Naive thymus-derived CD4-positive, alpha-beta T cell (primary cell): ENCODE measurements at regions not wholly inside any gene's neighbourhood (a gene's known extent, or its start where the extent isn't known, plus 50 kb on each side); places are given as distances from the start of the nearest gene placed in this dataset.

Experiments used
- ATAC-seq: fragments of 150-1000 bp; cut with Tn5 transposase; 2 replicates; pipeline ENCODE4 v1.10.0; 2021; ENCODE audit warnings: mild to moderate bottlenecking, moderate library complexity
- CTCF ChIA-PET: fragments of 350-600 bp; sonication (Branson Sonifier 250); formaldehyde crosslinking; loops from one replicate; lab custom pipeline; 2021; ENCODE audit warnings: antibody characterized with exemption; lab: Charles Lee
- POLR2A ChIA-PET: fragments of 350-600 bp; sonication (Branson Sonifier 250); formaldehyde crosslinking; loops from one replicate; lab custom pipeline; 2021; ENCODE audit warnings: antibody characterized with exemption, inconsistent platforms; lab: Charles Lee
- DNase-seq, 9 donors: peaks; one replicate each; pipeline versions ENCODE4 v3.0.0 to v3.0.0-alpha.2; 2020 to 2022; ENCODE audit warnings: mixed read lengths in 1 of 9
- H3K27ac ChIP-seq: one replicate; pipeline ENCODE4 v1.7.0; 2013; ENCODE audit warnings: mild to moderate bottlenecking, low read depth, low read length, moderate library complexity
- H3K27me3 ChIP-seq, 2 donors: one replicate each; pipeline ENCODE4 v1.7.0; 2013; ENCODE audit warnings: low read length in 2 of 2, mild to moderate bottlenecking in 2 of 2, moderate library complexity in 2 of 2; ENCODE audit not compliant: control insufficient read depth in 2 of 2, insufficient read depth in 2 of 2
- H3K36me3 ChIP-seq, 3 experiments: 1 replicate in 2 of 3; 2 replicates in 1 of 3; pipeline ENCODE4 v1.7.0; 2013; ENCODE audit warnings: low read length in 3 of 3, mild to moderate bottlenecking in 3 of 3, moderate library complexity in 1 of 3; ENCODE audit not compliant: insufficient read depth in 3 of 3, control insufficient read depth in 2 of 3
- H3K4me1 ChIP-seq, 2 donors: one replicate each; pipeline ENCODE4 v1.7.0; 2013; ENCODE audit warnings: low read length in 2 of 2, mild to moderate bottlenecking in 2 of 2, moderate library complexity in 1 of 2; ENCODE audit not compliant: control insufficient read depth in 2 of 2, insufficient read depth in 2 of 2
- H3K4me3 ChIP-seq: 2 replicates; pipeline ENCODE4 v1.7.0; 2013; ENCODE audit warnings: mild to moderate bottlenecking, low read length
- H3K9me3 ChIP-seq, 3 experiments: 1 replicate in 2 of 3; 2 replicates in 1 of 3; pipeline ENCODE4 v1.7.0; 2013; ENCODE audit warnings: low read length in 3 of 3; ENCODE audit not compliant: control insufficient read depth in 2 of 3
- H3K27ac Mint-ChIP-seq, 9 donors: one replicate each; pipeline ENCODE4 v1.8.0; 2020 to 2022; ENCODE audit warnings: mixed read lengths in 9 of 9, mild to moderate bottlenecking in 8 of 9, moderate library complexity in 5 of 9, inconsistent platforms in 2 of 9
- H3K27me3 Mint-ChIP-seq, 5 donors: one replicate each; pipeline ENCODE4 v1.8.0; 2021 to 2022; ENCODE audit warnings: mixed read lengths in 5 of 5, mild to moderate bottlenecking in 1 of 5
- H3K36me3 Mint-ChIP-seq, 5 donors: one replicate each; pipeline ENCODE4 v1.8.0; 2020 to 2022; ENCODE audit warnings: mixed read lengths in 5 of 5, mild to moderate bottlenecking in 3 of 5, inconsistent platforms in 1 of 5
- H3K4me1 Mint-ChIP-seq, 7 donors: one replicate each; pipeline ENCODE4 v1.8.0; 2020 to 2022; ENCODE audit warnings: mixed read lengths in 7 of 7, mild to moderate bottlenecking in 3 of 7, inconsistent platforms in 1 of 7
- H3K4me3 Mint-ChIP-seq, 10 donors: one replicate each; pipeline ENCODE4 v1.8.0; 2020 to 2022; ENCODE audit warnings: mild to moderate bottlenecking in 10 of 10, mixed read lengths in 10 of 10, moderate library complexity in 6 of 10, inconsistent platforms in 2 of 10
- H3K9me3 Mint-ChIP-seq, 11 donors: one replicate each; pipeline ENCODE4 v1.8.0; 2020 to 2022; ENCODE audit warnings: mixed read lengths in 11 of 11, mild to moderate bottlenecking in 4 of 11, inconsistent platforms in 1 of 11, moderate library complexity in 1 of 11
- intact Hi-C, 2 donors: fragments of 100-400 bp; cut with micrococcal nuclease; formaldehyde crosslinking; loops; one replicate each; pipeline ENCODE4 v1.15.1; 2023

DNA sequence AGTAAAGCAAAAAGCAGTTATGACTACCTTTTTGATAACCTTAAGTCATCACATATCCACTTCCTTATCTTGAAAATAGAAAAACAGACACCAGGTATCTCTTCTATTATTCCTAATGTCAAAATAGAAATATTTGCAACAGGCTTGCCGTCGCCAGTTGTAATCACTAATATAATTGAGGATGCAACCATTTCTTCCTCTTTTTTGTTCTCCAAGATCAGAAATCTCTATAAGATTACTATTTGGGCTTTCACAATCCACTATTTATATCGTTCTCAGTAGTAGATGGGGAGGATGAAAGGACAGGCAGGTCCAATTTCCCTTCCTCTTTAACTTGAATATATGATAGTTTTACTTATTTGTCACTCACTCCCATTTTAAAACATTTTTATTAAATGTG lies 130.2 kb upstream of the HMGA2 start:
- POLR2A ChIA-PET: no interaction called here
- H3K36me3 Mint-ChIP-seq: no peaks in the 10 kb centered on the region

GRCh38 chr12:65695113-65695865 lies 129.0 kb upstream of the HMGA2 start:
- H3K36me3 Mint-ChIP-seq: no peaks in the 10 kb centered on the region
- H3K4me3 ChIP-seq: no peak overlapping the region
- peaks cover 0 to 2% (median 0%) of the 10 kb centered on the region in 11 donors for H3K9me3 Mint-ChIP-seq
- no peaks in the 10 kb centered on the region for H3K9me3 ChIP-seq
- H3K4me1 ChIP-seq: no peaks in the 10 kb centered on the region
- no peaks in the 10 kb centered on the region for H3K27me3 ChIP-seq
- H3K27ac Mint-ChIP-seq: no peak overlapping the region
- no peaks in the 10 kb centered on the region for H3K36me3 ChIP-seq
- peaks cover 3 to 11% (median 5%) of the 10 kb centered on the region in 5 donors for H3K27me3 Mint-ChIP-seq
- H3K27ac ChIP-seq: no peak overlapping the region
- no peaks in the 10 kb centered on the region for H3K4me1 Mint-ChIP-seq
- ChIA-PET CTCF (no interaction called here), POLR2A (no interaction called here)
- ATAC-seq: no peak
- H3K4me3 Mint-ChIP-seq: no peak overlapping the region
- intact Hi-C loops: no loop called here
- no peak for DNase-seq

More for the DNA sequence above, 130.2 kb upstream of the HMGA2 start:
- H3K36me3 ChIP-seq: no peaks in the 10 kb centered on the region
- no peak overlapping the region for H3K4me3 ChIP-seq
- H3K4me1 ChIP-seq: no peaks in the 10 kb centered on the region
- ATAC-seq (no peak), DNase-seq (no peak)
- H3K4me3 Mint-ChIP-seq: no peak overlapping the region
- CTCF ChIA-PET: no interaction called here
- H3K9me3 ChIP-seq: no peaks in the 10 kb centered on the region
- H3K27ac ChIP-seq: no peak overlapping the region
- H3K27me3 Mint-ChIP-seq: peaks cover 0 to 13% (median 5%) of the 10 kb centered on the region in 5 donors
- no peaks in the 10 kb centered on the region for H3K4me1 Mint-ChIP-seq
- intact Hi-C loops: no loop called here
- H3K27me3 ChIP-seq: no peaks in the 10 kb centered on the region
- no peak overlapping the region for H3K27ac Mint-ChIP-seq
- peaks cover 0 to 4% (median 0%) of the 10 kb centered on the region in 11 donors for H3K9me3 Mint-ChIP-seq

GRCh38 chr12:65696227-65696626 lies 128.1 kb upstream of the HMGA2 start:
- H3K4me3 ChIP-seq: no peak overlapping the region
- Mint-ChIP-seq H3K27me3 (peaks cover 5 to 9% (median 7%) of the 10 kb centered on the region in 5 donors), H3K4me3 (no peak overlapping the region), H3K36me3 (no peaks in the 10 kb centered on the region), H3K4me1 (no peaks in the 10 kb centered on the region), H3K9me3 (peaks cover 0 to 6% (median 1%) of the 10 kb centered on the region in 11 donors), H3K27ac (no peak overlapping the region)
- no peak for DNase-seq
- no peaks in the 10 kb centered on the region for H3K27me3 ChIP-seq
- CTCF ChIA-PET: no interaction called here
- H3K4me1 ChIP-seq: no peaks in the 10 kb centered on the region
- no peaks in the 10 kb centered on the region for H3K36me3 ChIP-seq
- no peak overlapping the region for H3K27ac ChIP-seq
- intact Hi-C loops: no loop called here
- POLR2A ChIA-PET: no interaction called here
- H3K9me3 ChIP-seq: no peaks in the 10 kb centered on the region
- ATAC-seq: no peak

GRCh38 chr12:65699251-65699650 lies 125.0 kb upstream of the HMGA2 start:
- CTCF ChIA-PET: no interaction called here
- ATAC-seq (peak; percentile 32), DNase-seq (no peak)
- Histone ChIP-seq H3K4me1 (no peaks in the 10 kb centered on the region), H3K9me3 (no peaks in the 10 kb centered on the region), H3K36me3 (no peaks in the 10 kb centered on the region), H3K4me3 (no peak overlapping the region), H3K27me3 (no peaks in the 10 kb centered on the region), H3K27ac (no peak overlapping the region)
- H3K4me1 Mint-ChIP-seq: no peaks in the 10 kb centered on the region
- H3K36me3 Mint-ChIP-seq: peaks cover 0 to 3% (median 0%) of the 10 kb centered on the region in 5 donors
- H3K27ac Mint-ChIP-seq: no peak overlapping the region
- POLR2A ChIA-PET: no interaction called here
- H3K27me3 Mint-ChIP-seq: peaks cover 5 to 14% (median 9%) of the 10 kb centered on the region in 5 donors
- H3K9me3 Mint-ChIP-seq: peaks cover 0 to 10% (median 5%) of the 10 kb centered on the region in 11 donors
- intact Hi-C loops: no loop called here
- no peak overlapping the region for H3K4me3 Mint-ChIP-seq

- Mint-ChIP-seq H3K4me3 (no peak overlapping the region), H3K27ac (no peak overlapping the region), H3K36me3 (peaks cover 0 to 9% (median 3%) of the 10 kb centered on the region in 5 donors), H3K9me3 (peaks cover 8 to 39% (median 25%) of the 10 kb centered on the region in 11 donors), H3K27me3 (peaks cover 2 to 14% (median 9%) of the 10 kb centered on the region in 5 donors), H3K4me1 (no peaks in the 10 kb centered on the region)
- CTCF ChIA-PET: no interaction called here
- peaks cover 0 to 13% (median 0%) of the 10 kb centered on the region in 3 experiments for H3K9me3 ChIP-seq
- no peak for ATAC-seq
- H3K27ac ChIP-seq: no peak overlapping the region
- no peak for DNase-seq
- POLR2A ChIA-PET: no interaction called here
- no peaks in the 10 kb centered on the region for H3K4me1 ChIP-seq
- no peaks in the 10 kb centered on the region for H3K27me3 ChIP-seq
- no peaks in the 10 kb centered on the region for H3K36me3 ChIP-seq
- no peak overlapping the region for H3K4me3 ChIP-seq
- intact Hi-C loops: no loop called here
Measured at GRCh38 chr12:65703176-65703575, 121.1 kb upstream of the HMGA2 start.

- H3K27ac Mint-ChIP-seq: no peak overlapping the region
- ChIA-PET POLR2A (no interaction called here), CTCF (no interaction called here)
- H3K4me1 ChIP-seq: no peaks in the 10 kb centered on the region
- peaks cover 2 to 18% (median 10%) of the 10 kb centered on the region in 5 donors for H3K27me3 Mint-ChIP-seq
- intact Hi-C loops: no loop called here
- no peak overlapping the region for H3K27ac ChIP-seq
- ATAC-seq (no peak), DNase-seq (no peak)
- peaks cover 0 to 9% (median 3%) of the 10 kb centered on the region in 5 donors for H3K36me3 Mint-ChIP-seq
- H3K4me3 ChIP-seq: no peak overlapping the region
- H3K9me3 Mint-ChIP-seq: peaks cover 8 to 44% (median 25%) of the 10 kb centered on the region in 11 donors
- H3K9me3 ChIP-seq: peaks cover 0 to 13% (median 0%) of the 10 kb centered on the region in 3 experiments
- no peaks in the 10 kb centered on the region for H3K27me3 ChIP-seq
- H3K36me3 ChIP-seq: no peaks in the 10 kb centered on the region
- H3K4me1 Mint-ChIP-seq: no peaks in the 10 kb centered on the region
- H3K4me3 Mint-ChIP-seq: no peak overlapping the region
Measured at GRCh38 chr12:65705380-65705876, 118.9 kb upstream of the HMGA2 start.

DNA sequence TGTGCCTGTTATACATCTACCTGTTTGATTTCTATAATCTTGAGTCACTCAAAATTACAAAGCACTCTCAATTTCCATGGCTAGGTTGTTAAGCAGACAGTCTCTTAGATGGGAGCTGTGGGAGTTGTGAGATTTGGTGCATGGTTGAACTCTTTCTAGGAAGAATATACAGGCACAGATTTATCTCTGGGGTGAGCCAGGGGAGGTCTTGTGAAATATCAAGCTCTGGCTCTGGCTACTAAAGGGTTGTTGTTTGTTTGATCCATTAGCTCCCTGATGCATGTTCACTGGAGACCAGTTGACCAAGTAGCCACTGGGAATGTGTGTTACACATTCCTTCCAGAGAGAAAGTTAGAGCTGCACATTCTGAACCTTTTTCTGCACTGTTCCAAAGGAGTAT lies 117.2 kb upstream of the HMGA2 start:
- Histone ChIP-seq H3K4me1 (no peaks in the 10 kb centered on the region), H3K27ac (no peak overlapping the region), H3K36me3 (no peaks in the 10 kb centered on the region), H3K4me3 (no peak overlapping the region), H3K27me3 (no peaks in the 10 kb centered on the region), H3K9me3 (peaks cover 0 to 13% (median 0%) of the 10 kb centered on the region in 3 experiments)
- Mint-ChIP-seq H3K27me3 (peaks cover 0 to 18% (median 10%) of the 10 kb centered on the region in 5 donors), H3K9me3 (peaks cover 8 to 42% (median 23%) of the 10 kb centered on the region in 11 donors), H3K36me3 (peaks cover 0 to 9% (median 3%) of the 10 kb centered on the region in 5 donors), H3K4me1 (no peaks in the 10 kb centered on the region), H3K4me3 (no peak overlapping the region), H3K27ac (no peak overlapping the region)
- ChIA-PET POLR2A (no interaction called here), CTCF (no interaction called here)
- no peak for DNase-seq
- no peak for ATAC-seq
- intact Hi-C loops: no loop called here
